ENCODE measurements at regions not wholly inside any gene's neighbourhood (a gene's known extent, or its start where the extent isn't known, plus 50 kb on each side); places are given as distances from the start of the nearest gene placed in this dataset.
A peak's percentile ranks its signal among the peaks of the same experiment; 100 is the strongest.

DNA sequence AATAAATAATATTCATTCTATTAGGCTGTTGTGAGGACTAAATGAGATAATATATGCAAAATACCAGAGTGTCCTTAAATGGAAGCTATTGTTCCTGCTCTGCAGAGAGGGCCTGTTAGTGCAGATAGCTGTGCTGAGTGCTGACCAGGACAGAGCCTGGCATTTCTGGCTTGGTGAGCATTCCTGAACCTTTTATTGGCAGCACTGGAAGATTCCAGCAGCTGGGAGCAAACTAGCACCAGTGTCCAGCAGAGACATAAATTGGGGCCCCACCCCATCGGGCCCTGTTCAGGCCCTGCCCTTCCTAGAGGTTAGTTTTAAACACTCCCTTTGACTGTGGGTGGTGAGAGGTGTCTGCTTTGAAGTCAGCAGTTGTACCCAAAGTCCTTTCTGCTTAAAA is 85.9 kb upstream of the GADD45A start:
- intact Hi-C loops (cut with DNase I) = no loop called here
- no peak overlapping the region for H3K4me3 ChIP-seq
- TF ChIP-seq CTCF (IDR thresholded peaks at IDR 0.05) (no peak), POLR2A (IDR thresholded peaks at IDR 0.05) (no peak), EP300 (IDR thresholded peaks at IDR 0.05) (no peak), POLR2AphosphoS5 (IDR thresholded peaks at IDR 0.05) (no peak)
- peak overlapping the region in 2 of 4 donors; percentile 34 to 38 for H3K27ac ChIP-seq
- peaks cover 0 to 21% (median 11%) of the 10 kb centered on the region in 4 donors for H3K4me1 ChIP-seq
- H3K36me3 ChIP-seq = no peaks in the 10 kb centered on the region
- 20 to 58% methylated on average over 1 of the region's 1 CpG for WGBS, 2 donors
- no peak for DNase-seq
- H3K9me3 ChIP-seq = no peaks in the 10 kb centered on the region
- no peaks in the 10 kb centered on the region for H3K27me3 ChIP-seq

- H3K27me3 ChIP-seq = no peaks in the 10 kb centered on the region
- no peak for TF ChIP-seq POLR2A (IDR thresholded peaks at IDR 0.05)
- no peak for TF ChIP-seq CTCF (IDR thresholded peaks at IDR 0.05)
- no peak for TF ChIP-seq EP300 (IDR thresholded peaks at IDR 0.05)
- no peak for TF ChIP-seq POLR2AphosphoS5 (IDR thresholded peaks at IDR 0.05)
Measured at GRCh38 chr1:67601539-67601938, 83.5 kb upstream of the GADD45A start.

GRCh38 chr1:67601955-67602354 is 83.0 kb upstream of the GADD45A start:
- no peak for TF ChIP-seq POLR2A (IDR thresholded peaks at IDR 0.05)
- Histone ChIP-seq H3K27me3 (no peaks in the 10 kb centered on the region), H3K27ac (no peak overlapping the region), H3K4me1 (peaks cover 0 to 34% (median 11%) of the 10 kb centered on the region in 4 donors), H3K4me3 (no peak overlapping the region), H3K36me3 (no peaks in the 10 kb centered on the region), H3K9me3 (no peaks in the 10 kb centered on the region)
- intact Hi-C loops (cut with DNase I) = no loop called here
- no peak for DNase-seq
- WGBS, 2 donors = 76 to 86% methylated on average over 2 of the region's 2 CpGs

More at GRCh38 chr1:67601539-67601938, 83.5 kb upstream of the GADD45A start:
- WGBS, 2 donors = 95% methylated on average over 3 of the region's 3 CpGs
- Histone ChIP-seq H3K27ac (no peak overlapping the region), H3K4me1 (peaks cover 0 to 34% (median 11%) of the 10 kb centered on the region in 4 donors), H3K9me3 (no peaks in the 10 kb centered on the region), H3K4me3 (no peak overlapping the region), H3K36me3 (no peaks in the 10 kb centered on the region)
- intact Hi-C loops (cut with DNase I) = no loop called here
- no peak for DNase-seq

DNA sequence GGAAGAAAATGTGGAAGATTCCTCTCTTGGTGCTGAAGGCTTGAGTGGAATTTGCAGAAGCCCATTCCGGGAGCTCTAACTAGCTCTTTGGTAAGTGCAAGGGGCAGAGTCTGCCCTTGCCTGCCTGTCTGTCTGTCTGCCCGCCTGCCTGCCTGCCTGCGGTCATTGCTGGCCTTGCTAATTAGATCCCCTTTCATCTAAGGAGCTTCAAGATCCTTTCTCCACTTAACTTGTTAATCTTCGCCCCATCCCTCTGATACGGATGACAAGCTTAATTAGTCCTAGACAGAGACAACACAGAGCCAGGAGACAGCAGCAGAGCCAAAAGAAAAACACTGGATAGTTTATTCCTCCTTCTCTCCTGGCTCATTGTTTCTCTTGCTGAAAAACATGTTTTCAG is 80.2 kb upstream of the GADD45A start:
- 82 to 86% methylated on average over 5 of the region's 5 CpGs for whole genome bisulfite sequencing, 2 donors
- DNase-seq = no peak
- intact Hi-C loops (cut with DNase I) = no loop called here

DNA sequence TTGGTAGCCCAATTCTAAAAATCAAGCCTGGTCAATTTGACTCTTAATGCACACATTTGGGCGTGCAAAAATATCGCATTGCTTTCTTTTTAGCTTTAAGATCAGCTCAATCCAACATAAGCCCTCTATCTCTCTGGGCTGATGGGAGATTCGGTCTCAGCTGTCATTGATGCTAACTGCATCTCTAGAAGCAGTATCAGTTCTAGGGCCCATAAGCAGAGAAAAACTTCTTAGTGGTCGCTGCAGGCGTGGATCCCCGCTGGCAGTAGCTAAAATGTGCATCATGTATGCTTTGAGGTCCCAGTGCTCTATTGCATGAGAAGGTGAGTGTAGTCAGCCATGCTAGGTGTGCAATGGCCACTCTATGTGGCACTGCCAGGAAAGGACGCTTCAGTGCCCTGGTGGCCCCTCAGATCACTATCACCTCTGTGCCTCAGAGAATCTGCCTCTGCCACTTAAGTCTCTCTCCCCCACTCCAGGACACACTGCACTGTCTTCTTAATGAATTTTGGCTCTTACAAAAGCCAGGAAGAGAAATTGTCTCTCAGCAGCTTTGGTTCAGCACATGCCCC is 79.7 kb upstream of the GADD45A start:
- no peak overlapping the region for H3K4me3 ChIP-seq
- H3K27ac ChIP-seq = no peak overlapping the region
- TF ChIP-seq POLR2A (IDR thresholded peaks at IDR 0.05) = no peak
- no peak for TF ChIP-seq CTCF (IDR thresholded peaks at IDR 0.05)
- TF ChIP-seq POLR2AphosphoS5 (IDR thresholded peaks at IDR 0.05) = no peak
- TF ChIP-seq EP300 (IDR thresholded peaks at IDR 0.05) = no peak
- no peaks in the 10 kb centered on the region for H3K9me3 ChIP-seq
- H3K27me3 ChIP-seq = no peaks in the 10 kb centered on the region
- intact Hi-C loops (cut with DNase I) = no loop called here
- H3K4me1 ChIP-seq = peaks cover 0 to 25% (median 3%) of the 10 kb centered on the region in 4 donors
- H3K36me3 ChIP-seq = no peaks in the 10 kb centered on the region
- DNase-seq = no peak
- 91 to 94% methylated on average over 7 of the region's 7 CpGs for WGBS, 2 donors

More for the DNA sequence above, 80.2 kb upstream of the GADD45A start:
- TF ChIP-seq CTCF (IDR thresholded peaks at IDR 0.05) = no peak
- TF ChIP-seq EP300 (IDR thresholded peaks at IDR 0.05) = no peak
- no peak for TF ChIP-seq POLR2AphosphoS5 (IDR thresholded peaks at IDR 0.05)
- TF ChIP-seq POLR2A (IDR thresholded peaks at IDR 0.05) = no peak
- Histone ChIP-seq H3K9me3 (no peaks in the 10 kb centered on the region), H3K27me3 (no peaks in the 10 kb centered on the region), H3K4me3 (no peak overlapping the region), H3K36me3 (no peaks in the 10 kb centered on the region), H3K4me1 (peaks cover 0 to 25% (median 3%) of the 10 kb centered on the region in 4 donors), H3K27ac (no peak overlapping the region)

Measured in sigmoid colon (tissue), 6 donors.